HUDEP-2 (cell line): ENCODE measurements at regions not wholly inside any gene's neighbourhood (a gene's known extent, or its start where the extent isn't known, plus 50 kb on each side); places are given as distances from the start of the nearest gene placed in this dataset.
"Not testable (repeated sequence)": the region's sequence is repeated elsewhere in the genome, so short reads cannot be mapped to it uniquely, and the experiment has no call there.

Experiments
- DNase-seq, 76 experiments: peaks; one replicate each; lab custom pipeline; 2025; ENCODE audit not compliant: unreplicated experiment in 76 of 76; lab: John Stamatoyannopoulos, UW

GRCh38 chr20:29296256-29297230, 1960.9 kb upstream of the DEFB115 start:
- DNase-seq = no peak

GRCh38 chr20:29297411-29298270, 1959.8 kb upstream of the DEFB115 start:
- DNase-seq = no peak

- DNase-seq = no peak
Observed at GRCh38 chr20:29298271-29298590, 1959.2 kb upstream of the DEFB115 start.

GRCh38 chr20:29298759-29299613, 1958.5 kb upstream of the DEFB115 start:
- no peak for DNase-seq

GRCh38 chr20:29299811-29300578, 1957.5 kb upstream of the DEFB115 start:
- no peak for DNase-seq

GRCh38 chr20:29300579-29301551, 1956.6 kb upstream of the DEFB115 start:
- DNase-seq = no peak

- DNase-seq = no peak
Observed at GRCh38 chr20:29301624-29302259, 1955.7 kb upstream of the DEFB115 start.

GRCh38 chr20:29302979-29303644, 1954.4 kb upstream of the DEFB115 start:
- no peak for DNase-seq

- DNase-seq = no peak
Observed at GRCh38 chr20:29306390-29307072, 1950.9 kb upstream of the DEFB115 start.

- DNase-seq = not testable (repeated sequence)
Observed at GRCh38 chr20:29307484-29307883, 1950.0 kb upstream of the DEFB115 start.

- not testable (repeated sequence) for DNase-seq
Observed at GRCh38 chr20:29308956-29309355, 1948.5 kb upstream of the DEFB115 start.

GRCh38 chr20:29309481-29309880, 1948.0 kb upstream of the DEFB115 start:
- not testable (repeated sequence) for DNase-seq

- not testable (repeated sequence) for DNase-seq
Observed at GRCh38 chr20:29311046-29311445, 1946.4 kb upstream of the DEFB115 start.

GRCh38 chr20:29312679-29313078, 1944.8 kb upstream of the DEFB115 start:
- DNase-seq = not testable (repeated sequence)

- DNase-seq = no peak
Observed at GRCh38 chr20:29313481-29313880, 1944.0 kb upstream of the DEFB115 start.

- no peak for DNase-seq
Observed at GRCh38 chr20:29314294-29314693, 1943.2 kb upstream of the DEFB115 start.

- no peak for DNase-seq
Observed at GRCh38 chr20:29318871-29319461, 1938.5 kb upstream of the DEFB115 start.
